HCT116 (cell line): ENCODE measurements at regions not wholly inside any gene's neighbourhood (a gene's known extent, or its start where the extent isn't known, plus 50 kb on each side); places are given as distances from the start of the nearest gene placed in this dataset.

Source experiments
- ATAC-seq: fragments of 200-7000 bp; cut with Tn5 transposase; 2 replicates; pipeline ENCODE4 v1.9.1; 2020; ENCODE audit warnings: mild to moderate bottlenecking, moderate library complexity
- BruUV-seq: library from RNA; stranded (reverse); fragments of 400-500 nt; replicated peaks from 2 replicates; lab custom pipeline; 2021; lab: Mats Ljungman, UMichigan
- CTCF ChIA-PET: fragments of 300-600 bp; sonication (Branson Sonifier 250); formaldehyde crosslinking; loops from one replicate; lab custom pipeline; 2021; ENCODE audit warnings: antibody characterized with exemption; lab: Charles Lee
- POLR2A ChIA-PET: fragments of 300-600, 350-600 bp; sonication (Branson Sonifier 250); formaldehyde crosslinking; loops from one replicate; lab custom pipeline; 2021; ENCODE audit warnings: antibody characterized with exemption; lab: Charles Lee
- RAD21 ChIA-PET, 2 experiments: fragments of 300-600 bp; sonication (Branson Sonifier 250); formaldehyde crosslinking; loops; one replicate each; lab custom pipeline; 2023; ENCODE audit warnings: low total read pairs in 2 of 2; ENCODE audit not compliant: uncharacterized antibody in 2 of 2, unreplicated experiment in 2 of 2, low non-redundant PET in 1 of 2; lab: Charles Lee
- DNase-seq: peaks from one replicate; pipeline ENCODE4 v3.0.0-alpha.2; 2010; ENCODE audit warnings: low read depth, low spot score
- H2AFZ ChIP-seq: fragments of 200-600 bp; shearing (Covaris generic), sonication (generic); 2 replicates; pipeline ENCODE4 v1.6.1; 2017; ENCODE audit warnings: low read depth, mixed run types, mixed read lengths, antibody characterized with exemption, low read length; ENCODE audit not compliant: poor library complexity, severe bottlenecking
- H3K27ac ChIP-seq: 2 replicates; pipeline ENCODE4 v1.5.1; 2012; ENCODE audit warnings: low read depth, low read length
- H3K27me3 ChIP-seq: fragments of 200-600 bp; sonication (generic); 2 replicates; pipeline ENCODE4 v1.6.1; 2016; ENCODE audit warnings: mixed run types, low read length, mixed read lengths; ENCODE audit not compliant: insufficient read depth
- H3K36me3 ChIP-seq, 2 experiments: fragments of 200-500 bp in 1 of 2; fragments of 200-600 bp in 1 of 2; sonication (Bioruptor generic) in 1 of 2; sonication (generic) in 1 of 2; 2 replicates each; pipeline versions ENCODE4 v1.5.1 to v1.6.1; 2014 to 2016; ENCODE audit warnings: low read length in 2 of 2, inconsistent platforms in 1 of 2, mixed read lengths in 1 of 2, mixed run types in 1 of 2; ENCODE audit not compliant: insufficient read depth in 2 of 2, control insufficient read depth in 1 of 2
- H3K4me1 ChIP-seq, 2 experiments: fragments of 200-600 bp in 1 of 2; sonication (generic) in 1 of 2; 2 replicates each; pipeline versions ENCODE4 v1.5.1 to v1.6.1; 2012 to 2017; ENCODE audit warnings: low read length in 2 of 2, inconsistent platforms in 1 of 2, mild to moderate bottlenecking in 1 of 2, mixed read lengths in 1 of 2, mixed run types in 1 of 2, moderate library complexity in 1 of 2; ENCODE audit not compliant: insufficient read depth in 2 of 2, control insufficient read depth in 1 of 2
- H3K4me2 ChIP-seq: fragments of 200-600 bp; sonication (generic); 2 replicates; pipeline ENCODE4 v1.6.1; 2017; ENCODE audit warnings: mixed run types, low read length, mixed read lengths
- H3K4me3 ChIP-seq, 2 experiments: fragments of 200-600 bp in 1 of 2; sonication (generic) in 1 of 2; replicated peaks in 1 of 2; 2 replicates each; pipeline ENCODE4 v1.5.1; 2011 to 2016; ENCODE audit warnings: low read length in 2 of 2, control low read depth in 1 of 2, low read depth in 1 of 2, mild to moderate bottlenecking in 1 of 2, mixed read lengths in 1 of 2, mixed run types in 1 of 2
- H3K79me2 ChIP-seq: fragments of 200-600 bp; sonication (generic); 2 replicates; pipeline ENCODE4 v1.6.1; 2017; ENCODE audit warnings: mild to moderate bottlenecking, mixed run types, low read length, moderate library complexity, mixed read lengths; ENCODE audit not compliant: insufficient read depth
- H3K9ac ChIP-seq: fragments of 200-600 bp; sonication (generic); 2 replicates; pipeline ENCODE4 v1.6.1; 2016; ENCODE audit warnings: low read length, mixed read lengths
- H3K9me2 ChIP-seq: fragments of 200-600 bp; sonication (generic), shearing (Covaris generic); 2 replicates; pipeline ENCODE4 v1.6.1; 2017; ENCODE audit warnings: mixed run types, mild to moderate bottlenecking, moderate library complexity; ENCODE audit not compliant: insufficient read depth
- H3K9me3 ChIP-seq, 2 experiments: fragments of 200-500 bp in 1 of 2; fragments of 200-600 bp in 1 of 2; sonication (Bioruptor generic) in 1 of 2; sonication (generic) in 1 of 2; 2 replicates each; pipeline ENCODE4 v1.6.1; 2014 to 2017; ENCODE audit warnings: low read length in 2 of 2, mixed read lengths in 2 of 2, inconsistent platforms in 1 of 2, low read depth in 1 of 2, mild to moderate bottlenecking in 1 of 2, mixed run types in 1 of 2, moderate library complexity in 1 of 2; ENCODE audit not compliant: control insufficient read depth in 1 of 2, insufficient read depth in 1 of 2
- H4K20me1 ChIP-seq: fragments of 200-600 bp; sonication (generic), shearing (Covaris generic); 2 replicates; pipeline ENCODE4 v1.6.1; 2017; ENCODE audit warnings: mixed run types, mild to moderate bottlenecking, moderate library complexity; ENCODE audit not compliant: insufficient read depth
- CTCF ChIP-seq, 3 experiments: fragments of 200-600 bp in 1 of 3; sonication (generic) in 1 of 3; IDR thresholded peaks in 2 of 3; conservative IDR thresholded peaks in 1 of 3; 2 replicates each; pipeline ENCODE4 v1.5.1; 2012 to 2017; ENCODE audit warnings: low read depth in 2 of 3, low read length in 2 of 3, antibody characterized with exemption in 1 of 3, borderline replicate concordance in 1 of 3, control low read depth in 1 of 3, mild to moderate bottlenecking in 1 of 3, mixed read lengths in 1 of 3, mixed run types in 1 of 3, moderate library complexity in 1 of 3; ENCODE audit not compliant: insufficient read depth in 1 of 3
- MAX ChIP-seq: IDR thresholded peaks from 2 replicates; pipeline ENCODE4 v1.6.1; 2012
- POLR2A ChIP-seq: IDR thresholded peaks from 2 replicates; pipeline ENCODE4 v1.7.0; 2011; ENCODE audit warnings: borderline replicate concordance; ENCODE audit not compliant: insufficient read depth, insufficient read length; ENCODE audit errors: extremely low read depth
- RAD21 ChIP-seq: IDR thresholded peaks from 2 replicates; pipeline ENCODE4 v1.6.1; 2012; ENCODE audit warnings: low read depth, mild to moderate bottlenecking
- REST ChIP-seq: IDR thresholded peaks from 2 replicates; pipeline ENCODE4 v1.6.1; 2012; ENCODE audit warnings: low read depth
- SRF ChIP-seq: IDR thresholded peaks from 2 replicates; pipeline ENCODE4 v1.6.1; 2012; ENCODE audit warnings: low read depth
- ZBTB33 ChIP-seq: IDR thresholded peaks from 2 replicates; pipeline ENCODE4 v1.6.1; 2011; ENCODE audit warnings: mild to moderate bottlenecking, low read length, moderate library complexity; ENCODE audit not compliant: insufficient replicate concordance; ENCODE audit errors: extremely low read depth
- intact Hi-C: fragments of 100-400 bp; cut with micrococcal nuclease; formaldehyde crosslinking; loops from 2 replicates; pipeline ENCODE4 v1.10.0; 2022

- H3K9me2 ChIP-seq, result no peaks in the 10 kb centered on the region
- H3K4me1 ChIP-seq, result no peaks in the 10 kb centered on the region
- TF ChIP-seq POLR2A (no peak), ZBTB33 (no peak), SRF (no peak), MAX (no peak)
- CTCF ChIA-PET, result interaction anchor here (1.4 kb wide), 1 partner anchor 300 kb away, joined by 5 read pairs; no protein-coding TSS in a partner anchor
- H3K4me2 ChIP-seq, result no peak overlapping the region
- RAD21 ChIA-PET, result no interaction called here
- no peak overlapping the region for H3K27ac ChIP-seq
- peaks cover 28% of the 10 kb centered on the region for H3K27me3 ChIP-seq
- no peaks in the 10 kb centered on the region for H3K36me3 ChIP-seq
- ATAC-seq (no peak), DNase-seq (no peak)
- intact Hi-C loops, result no loop called here
- H3K4me3 ChIP-seq, result no peak overlapping the region
- H2AFZ ChIP-seq, result no peak overlapping the region
- BruUV-seq, result no TSS peak
- H4K20me1 ChIP-seq, result no peaks in the 10 kb centered on the region
- H3K9ac ChIP-seq, result no peak overlapping the region
- no peaks in the 10 kb centered on the region for H3K9me3 ChIP-seq
- POLR2A ChIA-PET, result no interaction called here
- no peaks in the 10 kb centered on the region for H3K79me2 ChIP-seq
Observed at GRCh38 chr17:34842235-34842634, 119.0 kb downstream of the CCT6B start.

GRCh38 chr17:34841467-34841866 is 119.8 kb downstream of the CCT6B start:
- Histone ChIP-seq H3K27me3 (peaks cover 30% of the 10 kb centered on the region), H3K4me3 (no peak overlapping the region), H3K9me2 (no peaks in the 10 kb centered on the region), H3K36me3 (no peaks in the 10 kb centered on the region), H4K20me1 (no peaks in the 10 kb centered on the region), H3K27ac (no peak overlapping the region), H3K9ac (no peak overlapping the region), H3K4me2 (no peak overlapping the region), H2AFZ (no peak overlapping the region), H3K79me2 (no peaks in the 10 kb centered on the region), H3K9me3 (no peaks in the 10 kb centered on the region), H3K4me1 (no peaks in the 10 kb centered on the region)
- ChIA-PET CTCF (interaction anchor here (1.4 kb wide), 1 partner anchor 299 kb away, joined by 5 read pairs; no protein-coding TSS in a partner anchor), RAD21 (no interaction called here), POLR2A (no interaction called here)
- ATAC-seq, result peak; percentile 68
- TF ChIP-seq CTCF (IDR thresholded peaks at IDR 0.05 in 2 of 3, conservative IDR thresholded peaks at IDR 0.05 in 1 of 3; ENCODE audit: borderline replicate concordance in 1 of 3, insufficient read depth in 1 of 3, low read depth in 2 of 3, low read length in 2 of 3) (0 out of 6 replicates have a peak, but pooled peaks of 2 of the 3 experiments have one; percentile 10 to 11), REST (no peak), RAD21 (0 out of 2 replicates have a peak, but pooled peaks have one; percentile 4)
- DNase-seq, result no peak
- intact Hi-C loops, result no loop called here
- BruUV-seq, result no TSS peak
